ENCODE measurements at regions not wholly inside any gene's neighbourhood (a gene's known extent, or its start where the extent isn't known, plus 50 kb on each side); places are given as distances from the start of the nearest gene placed in this dataset.

DNA sequence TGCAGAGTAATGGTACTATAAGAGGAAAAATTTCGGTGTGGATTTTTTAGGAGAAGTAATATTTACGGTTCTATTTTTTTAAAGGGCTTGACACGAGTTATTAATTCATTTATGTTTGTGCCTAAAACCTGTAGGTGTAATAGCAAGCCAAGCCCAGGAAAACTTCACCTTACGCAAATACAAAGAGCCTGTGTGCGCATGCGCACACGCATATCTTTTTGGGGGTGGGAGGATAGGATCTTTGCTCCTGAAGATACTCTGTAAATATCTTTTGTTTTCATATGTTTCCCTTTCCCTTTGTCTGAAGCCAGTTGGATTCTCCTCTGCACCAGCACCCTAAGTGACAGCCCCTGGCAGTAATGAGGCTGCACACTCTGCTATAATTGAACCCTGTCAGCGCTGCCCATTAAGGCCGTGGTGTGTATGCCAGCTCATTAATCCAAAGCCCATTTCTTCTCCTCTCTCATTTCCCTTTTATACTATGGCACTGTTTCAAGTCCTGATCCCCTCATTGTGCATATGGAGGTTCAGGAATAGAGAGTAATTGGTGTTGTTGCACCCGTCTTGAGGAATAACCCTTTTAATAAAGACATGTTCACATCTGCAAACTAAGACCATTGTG, 327.2 kb upstream of the E2F7 start:
- TF ChIP-seq SUZ12 (IDR thresholded peaks at IDR 0.05; ENCODE audit: extremely low read depth, insufficient read depth, insufficient read length) (no peak), YY1 (IDR thresholded peaks at IDR 0.05; ENCODE audit: insufficient read depth, insufficient read length) (no peak), ZNF274 (IDR thresholded peaks at IDR 0.05; ENCODE audit: low read depth, low read length) (no peak)

All from NT2/D1 (cell line).